ENCODE measurements at regions not wholly inside any gene's neighbourhood (a gene's known extent, or its start where the extent isn't known, plus 50 kb on each side); places are given as distances from the start of the nearest gene placed in this dataset.

DNA sequence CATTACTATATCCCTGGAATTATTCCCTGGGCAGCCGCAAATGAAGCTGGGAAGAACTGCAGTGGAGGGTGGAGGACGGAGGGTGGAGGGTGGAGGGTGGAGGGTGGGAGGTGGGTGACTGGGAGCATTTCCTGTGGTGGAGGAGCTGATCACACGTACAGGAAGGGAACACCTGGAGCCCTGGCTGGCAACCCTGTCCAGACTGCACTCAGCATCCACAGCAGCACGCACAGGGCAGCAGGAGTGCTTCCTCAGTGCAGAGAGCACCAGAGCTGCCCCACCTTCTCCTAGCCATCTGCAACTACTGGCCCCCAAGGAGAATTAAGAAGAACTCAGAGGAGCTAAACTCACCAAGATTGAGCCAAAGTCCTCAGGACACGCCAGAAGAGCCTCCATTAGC lies 249.9 kb downstream of the EIPR1 start:
- TF ChIP-seq, protein P1, sequence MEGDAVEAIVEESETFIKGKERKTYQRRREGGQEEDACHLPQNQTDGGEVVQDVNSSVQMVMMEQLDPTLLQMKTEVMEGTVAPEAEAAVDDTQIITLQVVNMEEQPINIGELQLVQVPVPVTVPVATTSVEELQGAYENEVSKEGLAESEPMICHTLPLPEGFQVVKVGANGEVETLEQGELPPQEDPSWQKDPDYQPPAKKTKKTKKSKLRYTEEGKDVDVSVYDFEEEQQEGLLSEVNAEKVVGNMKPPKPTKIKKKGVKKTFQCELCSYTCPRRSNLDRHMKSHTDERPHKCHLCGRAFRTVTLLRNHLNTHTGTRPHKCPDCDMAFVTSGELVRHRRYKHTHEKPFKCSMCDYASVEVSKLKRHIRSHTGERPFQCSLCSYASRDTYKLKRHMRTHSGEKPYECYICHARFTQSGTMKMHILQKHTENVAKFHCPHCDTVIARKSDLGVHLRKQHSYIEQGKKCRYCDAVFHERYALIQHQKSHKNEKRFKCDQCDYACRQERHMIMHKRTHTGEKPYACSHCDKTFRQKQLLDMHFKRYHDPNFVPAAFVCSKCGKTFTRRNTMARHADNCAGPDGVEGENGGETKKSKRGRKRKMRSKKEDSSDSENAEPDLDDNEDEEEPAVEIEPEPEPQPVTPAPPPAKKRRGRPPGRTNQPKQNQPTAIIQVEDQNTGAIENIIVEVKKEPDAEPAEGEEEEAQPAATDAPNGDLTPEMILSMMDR (IDR thresholded peaks at IDR 0.05) = no peak
- TF ChIP-seq EP300 (IDR thresholded peaks at IDR 0.05) (no peak), POLR2A (IDR thresholded peaks at IDR 0.05) (no peak)
